Fibroblast of mammary gland (primary cell): ENCODE measurements at regions not wholly inside any gene's neighbourhood (a gene's known extent, or its start where the extent isn't known, plus 50 kb on each side); places are given as distances from the start of the nearest gene placed in this dataset.

Source experiments
- DNase-seq: peaks from one replicate; pipeline ENCODE4 v3.0.0-alpha.2; 2010; ENCODE audit warnings: low read depth
- H3K4me3 ChIP-seq: 2 replicates; pipeline ENCODE4 v1.5.1; 2011; ENCODE audit warnings: low read depth, mild to moderate bottlenecking, low read length, moderate library complexity; ENCODE audit not compliant: control insufficient read depth
- TF ChIP-seq, protein P1 (sequence below): conservative IDR thresholded peaks from 2 replicates; pipeline ENCODE4 v1.5.1; 2011; ENCODE audit warnings: low read depth, low read length, inconsistent platforms; ENCODE audit not compliant: control insufficient read depth, insufficient read depth

DNA sequence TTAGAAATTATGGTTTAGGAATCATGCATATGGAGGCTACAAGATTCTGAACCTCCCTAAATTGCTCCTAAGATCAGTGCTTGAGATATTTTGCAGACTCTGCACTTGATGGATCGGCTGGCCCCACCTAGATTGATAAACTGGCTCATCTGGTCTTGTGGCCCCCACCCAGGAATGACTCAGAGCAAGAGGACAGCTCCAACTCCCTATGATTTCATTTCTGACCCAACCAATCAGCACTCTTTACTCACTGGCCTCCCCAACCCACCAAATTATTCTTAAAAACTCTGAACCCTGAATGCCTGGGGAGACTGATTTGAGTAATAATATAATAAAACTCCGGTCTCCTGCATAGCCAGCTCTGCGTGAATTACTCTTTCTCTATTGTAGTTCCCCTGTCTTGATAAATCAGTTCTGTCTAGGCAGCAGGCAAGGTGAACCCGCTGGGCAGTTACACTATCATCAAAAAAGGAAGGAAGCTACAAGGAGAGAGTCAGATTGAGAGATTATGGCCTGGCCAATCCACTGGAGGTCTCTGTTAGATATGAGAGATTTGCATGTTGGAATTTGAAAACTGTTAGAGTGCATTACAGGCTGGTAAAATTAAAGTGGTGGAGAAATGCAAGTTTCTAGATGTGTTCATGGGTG is 245.8 kb downstream of the CSNK2A3 start:
- no peak for DNase-seq
- no peak overlapping the region for H3K4me3 ChIP-seq
- TF ChIP-seq, protein P1, sequence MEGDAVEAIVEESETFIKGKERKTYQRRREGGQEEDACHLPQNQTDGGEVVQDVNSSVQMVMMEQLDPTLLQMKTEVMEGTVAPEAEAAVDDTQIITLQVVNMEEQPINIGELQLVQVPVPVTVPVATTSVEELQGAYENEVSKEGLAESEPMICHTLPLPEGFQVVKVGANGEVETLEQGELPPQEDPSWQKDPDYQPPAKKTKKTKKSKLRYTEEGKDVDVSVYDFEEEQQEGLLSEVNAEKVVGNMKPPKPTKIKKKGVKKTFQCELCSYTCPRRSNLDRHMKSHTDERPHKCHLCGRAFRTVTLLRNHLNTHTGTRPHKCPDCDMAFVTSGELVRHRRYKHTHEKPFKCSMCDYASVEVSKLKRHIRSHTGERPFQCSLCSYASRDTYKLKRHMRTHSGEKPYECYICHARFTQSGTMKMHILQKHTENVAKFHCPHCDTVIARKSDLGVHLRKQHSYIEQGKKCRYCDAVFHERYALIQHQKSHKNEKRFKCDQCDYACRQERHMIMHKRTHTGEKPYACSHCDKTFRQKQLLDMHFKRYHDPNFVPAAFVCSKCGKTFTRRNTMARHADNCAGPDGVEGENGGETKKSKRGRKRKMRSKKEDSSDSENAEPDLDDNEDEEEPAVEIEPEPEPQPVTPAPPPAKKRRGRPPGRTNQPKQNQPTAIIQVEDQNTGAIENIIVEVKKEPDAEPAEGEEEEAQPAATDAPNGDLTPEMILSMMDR, result no peak

DNA sequence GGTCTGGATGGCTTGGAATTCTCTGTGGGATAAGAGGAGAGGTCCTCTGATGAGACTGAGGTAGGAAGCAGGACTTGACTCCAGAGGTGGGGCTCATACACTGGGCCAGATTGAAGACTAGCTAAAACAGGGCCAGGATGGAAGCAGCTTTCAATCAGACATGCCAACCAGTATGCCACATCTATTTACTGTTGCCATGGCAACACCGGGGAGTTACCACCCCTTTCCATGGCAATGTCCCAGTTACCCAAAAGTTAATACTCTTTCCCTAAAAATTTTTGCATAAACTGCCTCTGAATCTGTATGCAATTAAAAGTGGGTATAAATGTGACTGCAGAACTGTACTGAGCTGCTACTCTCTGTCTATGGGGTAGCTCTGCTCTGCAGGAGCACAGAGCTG is 247.5 kb upstream of the ZBED5 start:
- H3K4me3 ChIP-seq, result no peak overlapping the region
- TF ChIP-seq, protein P1, result no peak
- DNase-seq, result no peak

DNA sequence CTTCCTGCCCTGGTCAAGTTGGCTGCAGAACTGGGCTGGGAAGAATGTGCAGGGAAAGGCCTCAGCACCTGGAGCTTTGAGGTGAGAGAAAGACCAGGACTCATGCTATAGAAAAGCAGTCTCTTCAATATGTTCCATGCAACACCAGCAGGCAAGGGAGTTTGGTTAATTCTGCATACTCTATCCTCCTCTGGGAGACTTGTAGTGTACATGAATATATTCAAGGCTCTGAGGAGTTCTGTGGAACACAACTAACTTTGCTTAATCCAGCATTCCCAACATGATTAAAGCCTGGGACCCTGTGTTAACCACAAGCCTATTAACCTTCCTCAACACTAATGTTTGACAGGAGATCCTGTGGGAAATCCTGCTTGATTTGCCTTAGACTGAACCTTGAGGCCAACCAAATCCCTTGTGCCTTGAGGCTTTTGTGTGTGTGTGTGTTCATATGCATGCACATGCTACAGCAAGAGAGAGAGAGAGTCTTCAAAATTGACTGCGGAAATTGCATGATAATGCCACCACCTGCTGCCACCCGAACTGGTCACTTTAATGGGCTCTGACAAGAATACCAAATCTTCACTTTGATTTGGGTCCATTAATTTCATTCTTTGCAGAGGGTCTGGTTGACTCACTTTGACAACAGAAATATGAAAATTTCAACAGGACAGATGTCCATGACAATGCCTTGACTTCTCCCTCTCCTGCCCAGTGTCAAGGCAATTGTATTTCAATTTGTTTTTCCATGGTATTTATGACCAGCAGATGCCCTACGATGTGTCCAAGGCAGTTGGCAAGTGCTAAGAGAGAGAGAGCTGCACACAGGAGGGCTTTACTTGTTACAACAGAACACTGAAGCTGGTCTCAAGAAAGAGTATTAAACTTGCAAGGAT is 238.2 kb upstream of the ZBED5 start:
- DNase-seq, result no peak
- TF ChIP-seq, protein P1, result no peak
- H3K4me3 ChIP-seq, result no peak overlapping the region

DNA sequence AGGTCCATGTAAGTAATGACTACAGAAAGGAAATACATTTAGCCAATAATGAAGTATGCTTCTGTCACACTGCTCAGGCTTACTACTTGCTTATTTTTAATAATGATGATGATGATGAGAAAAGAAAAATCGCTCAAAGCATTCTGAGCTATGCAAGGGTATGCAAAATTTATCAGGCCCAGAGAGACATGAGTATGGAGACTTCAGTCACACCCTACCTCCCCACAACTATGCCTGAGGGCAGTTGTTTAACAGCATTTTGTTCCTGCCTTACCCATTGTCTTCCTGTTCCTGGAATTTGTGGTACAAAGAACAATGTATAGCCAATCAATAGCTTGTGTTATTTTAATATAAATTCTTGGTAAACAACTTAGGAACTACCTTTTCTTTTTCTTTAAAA is 232.6 kb upstream of the ZBED5 start:
- no peak for DNase-seq
- TF ChIP-seq, protein P1, result no peak
- no peak overlapping the region for H3K4me3 ChIP-seq

DNA sequence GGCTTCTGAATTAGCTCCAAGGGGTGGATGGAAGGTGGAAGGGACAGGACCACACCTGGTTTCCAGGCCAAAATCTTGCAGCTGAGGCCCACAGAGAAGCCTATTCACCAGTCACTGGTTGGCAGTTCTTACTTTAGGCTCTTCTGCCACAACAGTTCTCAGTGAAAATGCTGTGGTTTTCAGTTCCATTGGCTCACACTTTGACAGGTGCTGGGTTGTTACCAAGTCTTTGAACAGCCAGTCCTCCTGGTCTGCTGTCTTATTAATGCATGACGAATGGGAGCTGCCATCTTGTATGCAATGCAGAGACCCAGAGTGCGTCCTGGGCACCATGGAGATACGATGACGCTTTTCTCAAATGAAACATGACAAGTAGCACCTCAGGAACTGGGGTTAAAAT is 232.0 kb upstream of the ZBED5 start:
- TF ChIP-seq, protein P1, result no peak
- DNase-seq, result no peak

DNA sequence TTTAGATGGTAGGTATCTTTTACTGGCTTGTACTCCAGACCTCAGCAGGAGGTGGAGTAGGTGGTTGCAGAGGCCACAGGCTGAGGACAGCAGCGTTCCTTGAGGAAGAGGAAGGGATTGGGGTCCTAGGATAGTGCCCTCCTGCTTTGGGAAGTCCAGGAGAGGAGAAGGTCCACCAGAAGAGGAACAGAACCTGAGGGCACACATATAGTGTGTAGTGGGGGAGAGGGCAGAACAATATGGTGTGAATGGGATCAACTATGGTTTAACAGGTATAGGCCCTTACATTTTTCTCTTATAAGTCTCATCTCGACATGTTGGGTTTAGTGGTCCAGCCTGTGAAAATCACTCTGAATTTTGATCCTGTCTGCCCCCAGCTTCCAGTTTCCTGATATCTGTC is 229.1 kb upstream of the ZBED5 start:
- DNase-seq, result no peak
- no peak overlapping the region for H3K4me3 ChIP-seq
- TF ChIP-seq, protein P1, result no peak

More for the DNA sequence above, 232.0 kb upstream of the ZBED5 start:
- H3K4me3 ChIP-seq, result no peak overlapping the region

DNA sequence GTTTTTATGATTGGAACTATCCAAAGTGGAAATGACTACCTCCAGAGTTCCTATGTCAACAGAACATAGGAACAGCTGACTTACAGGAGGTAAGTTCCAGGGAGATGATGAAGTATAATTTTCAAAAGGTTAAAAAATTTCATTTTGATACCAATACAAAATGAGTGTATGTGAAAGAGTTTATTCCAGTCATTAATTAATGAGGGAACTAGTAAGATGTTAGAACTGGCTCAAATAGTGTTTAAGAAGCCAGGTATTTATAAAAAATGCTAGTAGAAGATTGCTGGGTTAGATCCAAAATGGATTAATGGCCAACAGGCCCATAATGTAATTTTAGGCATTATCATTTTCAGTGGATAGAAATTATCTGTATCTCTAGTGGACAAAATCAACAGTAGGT is 227.7 kb upstream of the ZBED5 start:
- TF ChIP-seq, protein P1, result no peak
- no peak overlapping the region for H3K4me3 ChIP-seq
- no peak for DNase-seq
